HG02798 (cell line): ENCODE measurements at regions not wholly inside any gene's neighbourhood (a gene's known extent, or its start where the extent isn't known, plus 50 kb on each side); places are given as distances from the start of the nearest gene placed in this dataset.

ENCODE experiments used
- ATAC-seq: cut with Tn5 transposase; IDR thresholded peaks from one replicate; pipeline ENCODE4 v1.9.1; 2021; ENCODE audit warnings: mild to moderate bottlenecking; ENCODE audit not compliant: unreplicated experiment, poor library complexity

DNA sequence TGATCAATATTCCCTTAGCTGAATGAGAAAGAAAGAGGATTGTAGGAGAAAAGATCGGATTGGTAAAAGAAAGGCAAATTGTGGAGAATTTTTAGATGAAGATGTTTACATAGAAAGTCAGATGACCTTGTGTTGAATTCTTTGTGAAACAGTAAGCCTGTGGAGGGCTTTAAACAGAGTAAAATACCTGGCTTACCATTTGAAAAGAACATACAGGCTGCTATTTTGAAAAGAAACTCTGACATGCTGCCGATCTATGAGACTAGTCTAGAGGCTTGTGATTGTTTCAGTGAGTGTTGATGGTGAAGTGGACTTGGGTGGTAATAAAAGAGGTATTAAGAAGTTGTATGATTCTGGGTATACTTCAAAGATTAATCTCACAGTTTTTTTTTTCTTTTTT, 938.9 kb upstream of the PRR20A start:
- no peak for ATAC-seq

DNA sequence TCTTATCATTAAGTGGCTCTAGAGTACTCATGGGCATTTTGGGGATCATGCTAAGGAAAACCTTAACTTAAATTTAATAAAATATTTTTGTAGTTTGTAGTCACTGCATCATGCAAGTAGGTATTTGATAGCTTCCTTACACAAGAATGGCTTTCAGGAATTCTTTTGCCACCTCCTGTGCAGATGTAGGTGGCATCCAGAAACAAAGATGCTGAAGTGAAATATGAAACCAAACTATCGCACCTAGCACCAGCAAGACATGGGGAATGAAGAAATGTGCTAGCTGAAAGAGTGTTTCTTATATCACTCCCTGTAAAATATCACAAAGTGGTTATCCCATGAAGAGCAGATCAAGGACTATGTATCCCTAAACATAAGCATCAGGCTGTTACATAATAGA, 924.5 kb upstream of the PRR20A start:
- no peak for ATAC-seq

DNA sequence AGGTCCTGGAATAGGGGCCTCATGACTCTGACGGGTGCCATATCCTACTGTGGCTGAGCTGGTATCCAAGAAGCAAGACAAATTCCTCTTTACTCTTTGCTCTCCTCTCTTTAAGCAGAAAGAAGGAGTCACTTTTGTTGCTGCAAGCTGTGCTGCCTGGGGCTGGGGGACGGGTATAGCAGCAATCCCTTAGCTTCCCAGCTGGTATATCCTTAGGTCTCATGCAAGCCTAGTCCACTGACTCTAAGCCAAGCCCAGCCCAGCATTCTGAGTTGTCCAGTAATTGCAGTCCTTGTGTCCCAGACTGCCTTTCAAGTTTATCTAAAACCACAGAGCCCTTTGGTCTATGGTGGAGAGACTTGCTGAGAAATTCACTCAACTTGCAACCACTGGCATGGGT, 893.0 kb upstream of the PRR20A start:
- ATAC-seq = no peak

DNA sequence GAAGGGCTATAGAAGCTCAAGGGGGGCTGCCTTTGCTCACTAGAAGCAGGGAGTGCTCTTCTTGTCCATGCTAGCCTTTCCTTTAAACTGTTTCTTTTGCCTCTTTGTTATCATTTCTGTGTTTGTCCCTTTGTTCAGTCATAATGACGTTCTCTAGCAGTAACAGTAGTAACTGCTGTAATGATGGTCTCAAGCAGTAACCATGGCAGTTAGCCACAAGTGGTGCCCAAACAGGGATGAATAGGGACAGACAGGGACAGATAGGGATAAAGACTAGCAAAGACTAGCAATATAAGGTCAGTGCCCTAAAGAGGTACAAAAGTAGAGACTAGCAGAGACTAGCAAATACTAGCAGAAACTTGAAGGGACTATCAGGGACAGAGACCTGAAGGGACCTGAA, 869.0 kb upstream of the PRR20A start:
- ATAC-seq = no peak

DNA sequence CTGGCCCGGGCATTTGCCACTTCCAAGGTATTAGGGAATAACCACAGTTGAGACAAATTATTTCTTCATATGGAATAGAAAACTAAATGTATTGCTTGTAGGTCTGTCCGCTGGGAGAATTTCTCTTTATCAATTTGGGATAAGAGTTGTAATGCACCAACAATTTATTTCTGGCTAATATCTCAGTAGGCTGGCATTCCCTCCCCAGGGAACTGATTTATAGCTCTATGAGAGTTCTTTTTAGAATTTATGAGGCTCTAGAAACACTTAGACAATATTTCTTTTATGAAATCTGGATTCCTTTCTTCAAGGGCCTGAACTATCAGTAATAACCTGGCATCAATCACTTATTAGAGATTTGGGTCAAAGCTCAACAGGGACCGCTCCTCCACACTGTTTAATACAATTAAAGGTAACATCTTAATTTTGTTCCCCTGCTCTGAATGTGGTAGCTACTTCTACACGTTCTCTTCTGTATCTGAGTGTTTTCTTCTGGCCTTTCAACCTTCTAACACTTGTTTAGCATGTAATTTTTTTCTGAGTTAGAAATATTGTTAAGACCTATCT, 857.4 kb upstream of the PRR20A start:
- ATAC-seq = no peak

DNA sequence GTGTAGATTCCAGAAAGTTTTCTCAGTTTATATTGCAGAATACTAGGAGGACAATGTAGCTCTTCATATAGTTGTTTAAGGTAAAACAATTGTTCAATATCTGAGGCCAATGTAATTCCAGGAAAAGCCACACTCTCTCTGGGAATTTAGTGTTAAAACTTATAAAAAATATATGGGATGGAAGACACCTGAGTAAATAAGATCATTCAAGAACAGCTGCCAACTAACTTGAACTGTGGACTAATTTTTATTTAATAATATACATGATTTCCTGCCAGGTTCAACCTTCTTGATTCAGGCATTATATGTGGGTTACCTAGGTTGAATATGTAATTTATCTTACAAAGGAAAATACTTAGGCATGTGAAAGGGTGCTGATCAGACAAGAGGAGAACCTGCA, 841.1 kb upstream of the PRR20A start:
- no peak for ATAC-seq

DNA sequence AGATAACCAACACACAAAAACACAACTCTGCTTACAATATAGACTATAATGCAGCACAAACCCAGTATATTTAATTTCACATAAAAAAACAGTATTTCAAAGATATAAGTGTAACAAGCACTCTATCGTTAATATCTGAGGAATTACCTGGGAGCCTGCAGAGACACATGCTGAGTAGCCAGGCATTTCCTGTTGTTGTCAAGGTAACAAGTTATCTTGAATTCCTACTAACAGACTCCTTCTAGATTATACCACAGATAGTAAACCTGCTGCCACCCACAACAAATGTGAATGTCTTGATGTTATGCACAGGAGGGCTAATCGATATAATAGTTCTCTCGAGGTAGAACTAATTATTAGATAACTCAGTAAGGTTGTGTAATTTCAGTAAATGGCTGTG, 826.0 kb upstream of the PRR20A start:
- ATAC-seq = no peak

DNA sequence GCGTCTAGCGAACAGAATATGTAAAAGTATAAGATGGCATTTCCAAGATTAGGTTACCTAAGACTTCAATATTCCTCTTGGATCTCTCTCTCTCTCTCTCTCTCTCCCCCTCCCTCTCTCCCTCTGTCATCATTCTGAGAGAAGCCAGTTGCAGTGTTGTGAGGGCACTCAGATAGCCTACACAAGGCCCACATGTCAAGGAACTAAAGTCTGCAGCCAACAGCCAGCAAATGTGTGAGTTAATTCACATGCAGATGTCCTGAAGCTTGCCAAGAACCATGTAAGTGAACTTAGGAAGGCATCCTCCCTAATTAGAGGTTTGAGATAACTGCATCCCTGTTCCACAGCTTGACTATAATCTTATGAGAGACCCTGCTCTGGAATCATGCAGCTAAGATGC, 822.9 kb upstream of the PRR20A start:
- no peak for ATAC-seq

DNA sequence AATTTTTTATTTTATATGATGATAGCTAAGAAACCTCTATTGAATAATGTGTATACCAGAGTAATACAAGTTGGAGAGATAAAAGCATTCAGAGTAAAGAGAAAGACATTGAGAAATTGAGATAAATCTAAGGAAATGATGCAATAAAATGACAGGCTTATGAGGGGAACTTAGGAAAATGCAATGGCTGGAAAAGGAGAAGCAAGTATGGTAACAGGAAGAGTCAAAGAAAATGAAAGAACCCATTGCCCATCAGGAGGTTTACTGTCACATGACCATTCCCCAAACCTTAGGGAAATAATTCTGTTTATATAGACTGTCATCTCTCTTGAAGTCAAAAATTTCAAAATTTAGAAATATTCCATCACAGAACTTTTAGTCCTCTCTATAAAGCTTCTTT, 808.0 kb upstream of the PRR20A start:
- ATAC-seq = no peak

DNA sequence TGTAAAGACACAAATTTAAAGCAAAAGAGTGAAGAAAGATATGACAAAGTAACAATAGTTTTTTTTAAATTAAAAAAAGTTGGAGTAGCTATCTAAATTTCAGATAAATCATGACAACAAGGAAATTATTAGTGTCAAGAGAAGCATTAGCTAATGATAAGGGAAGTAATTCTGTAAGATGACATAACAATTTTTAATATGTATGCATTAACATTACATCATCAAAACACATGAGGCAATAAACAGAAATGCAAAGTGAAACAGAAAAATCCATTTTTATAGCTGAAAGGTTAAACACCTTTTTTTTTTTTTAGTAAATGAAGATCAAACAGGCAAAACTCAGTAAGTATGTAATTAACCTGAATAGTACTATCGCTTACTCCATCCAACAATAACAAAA, 804.9 kb upstream of the PRR20A start:
- no peak for ATAC-seq

DNA sequence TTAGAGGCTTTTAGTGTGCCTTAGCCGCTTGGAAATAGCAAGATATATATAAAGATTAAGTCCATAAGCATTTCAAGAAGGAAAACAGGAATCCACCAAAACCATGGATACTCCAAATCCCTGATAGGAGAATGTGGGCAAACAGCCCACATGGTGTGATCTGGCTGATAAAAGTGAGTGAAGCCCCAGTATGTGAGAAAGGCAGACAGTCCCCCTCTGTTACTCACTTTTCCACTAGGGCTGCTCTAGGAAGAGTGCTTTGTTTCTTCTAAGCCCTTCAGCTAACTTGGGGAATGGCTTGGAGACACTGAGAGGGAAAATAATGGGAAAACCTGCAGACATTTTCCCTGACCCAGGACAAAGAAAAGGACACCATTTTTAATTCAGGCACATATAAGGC, 802.3 kb upstream of the PRR20A start:
- ATAC-seq = no peak

DNA sequence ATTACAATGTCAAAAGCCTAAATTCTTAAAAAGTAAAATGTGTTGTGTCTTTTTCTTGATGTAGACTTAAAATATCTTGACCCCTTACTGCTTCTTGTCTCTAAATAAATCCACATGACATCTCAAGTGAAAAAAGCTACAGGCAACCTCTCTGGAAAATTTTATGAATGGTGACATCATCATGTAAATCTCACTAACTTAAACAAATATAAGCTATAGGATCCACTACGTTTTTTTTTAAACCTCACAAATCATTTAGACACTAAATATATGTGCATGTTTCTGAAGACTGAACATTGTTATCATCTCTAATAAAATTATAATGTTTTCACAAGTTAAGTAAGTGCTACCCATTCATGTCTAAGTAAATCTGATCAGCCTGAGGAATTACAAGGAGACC, 793.7 kb upstream of the PRR20A start:
- ATAC-seq = no peak

DNA sequence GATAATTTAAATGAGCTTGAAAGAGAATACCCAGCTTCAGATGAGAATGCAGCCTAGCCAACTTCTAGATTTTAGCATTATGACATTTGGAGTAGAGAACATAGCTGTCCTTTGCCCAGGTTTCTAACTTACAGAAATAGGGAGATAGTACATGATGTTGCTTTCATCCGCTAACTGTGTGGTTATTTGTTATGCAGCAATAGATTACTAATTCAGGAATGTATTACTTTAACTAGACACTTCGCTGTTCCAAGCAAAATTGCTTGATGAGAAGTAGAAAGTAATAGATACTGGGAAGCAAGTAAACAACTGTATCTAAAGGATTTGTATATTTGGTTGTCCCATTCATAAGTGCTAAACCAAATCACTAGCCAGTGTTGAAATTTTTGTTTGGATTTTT, 790.9 kb upstream of the PRR20A start:
- no peak for ATAC-seq

DNA sequence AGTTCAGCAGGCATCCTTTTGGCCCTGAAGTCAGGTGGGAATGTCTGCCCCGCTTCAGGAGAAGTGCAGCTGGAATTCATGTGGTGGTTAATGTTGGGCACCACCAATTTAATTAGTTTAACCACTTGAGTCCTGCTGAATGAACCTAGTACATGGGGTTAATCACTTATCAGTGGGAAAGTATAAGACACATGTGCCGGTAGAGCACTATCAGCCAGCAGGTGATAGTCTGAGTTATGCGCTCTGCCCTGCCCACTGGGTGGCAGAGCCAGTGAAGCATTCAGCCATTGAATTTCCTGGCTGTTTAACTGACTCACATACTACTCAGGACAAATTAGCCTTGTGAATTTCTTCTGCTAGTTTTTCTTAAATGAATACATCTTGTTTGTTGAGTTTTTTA, 789.7 kb upstream of the PRR20A start:
- no peak for ATAC-seq

DNA sequence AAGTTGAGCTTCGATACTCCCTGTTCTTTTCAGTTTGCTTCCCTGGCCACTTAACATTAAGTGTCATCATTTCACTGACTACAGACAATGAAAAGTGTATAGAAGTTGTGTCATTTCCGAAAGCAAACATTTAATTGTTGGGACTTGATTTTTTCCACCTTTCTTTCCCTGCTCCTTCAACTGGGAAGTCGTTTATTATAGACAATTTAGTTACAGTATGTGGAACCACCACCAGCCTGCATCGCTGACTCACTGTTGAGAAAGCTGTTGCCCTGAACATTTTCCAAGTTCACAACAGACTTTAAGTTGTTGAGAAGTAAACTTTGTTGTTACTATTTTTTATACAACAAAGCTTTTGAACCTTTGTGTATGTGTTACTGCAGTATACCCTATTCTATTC, 788.4 kb upstream of the PRR20A start:
- no peak for ATAC-seq

DNA sequence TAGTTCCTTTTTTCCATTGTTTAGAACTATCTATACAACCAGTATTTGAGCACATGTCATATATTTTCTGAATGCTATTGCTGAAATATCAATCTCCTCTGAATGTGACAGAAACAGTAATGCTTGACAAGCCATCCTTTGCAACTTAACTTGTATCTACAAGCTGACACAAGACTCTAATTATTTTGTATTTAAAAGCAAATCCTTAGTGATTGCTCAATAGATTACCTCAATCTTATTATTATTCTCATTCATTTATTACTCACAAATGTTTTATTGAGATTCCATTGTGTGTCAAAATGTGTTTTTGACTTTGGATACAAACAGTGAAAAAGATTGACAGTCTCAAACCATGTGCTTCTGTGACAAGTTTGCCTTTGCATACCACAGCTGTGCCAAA, 787.8 kb upstream of the PRR20A start:
- ATAC-seq = no peak

DNA sequence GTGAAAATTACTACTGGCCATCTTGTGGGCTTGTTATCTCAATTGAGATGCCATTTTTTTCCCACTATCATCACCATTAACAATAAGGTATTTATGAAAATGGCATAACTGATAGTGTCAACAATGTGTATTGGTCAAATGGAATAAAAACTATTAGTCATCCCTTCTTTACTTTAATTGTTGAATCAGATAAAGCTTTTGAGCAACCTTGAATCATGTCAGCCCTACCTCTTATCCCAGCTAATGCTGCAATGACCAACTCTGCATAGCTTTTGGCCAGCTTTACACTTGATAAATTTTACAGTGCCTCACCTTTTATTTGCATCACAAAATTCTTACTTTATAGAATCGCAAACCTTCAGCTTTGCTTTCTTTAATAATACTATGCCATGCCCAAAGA, 784.0 kb upstream of the PRR20A start:
- no peak for ATAC-seq

DNA sequence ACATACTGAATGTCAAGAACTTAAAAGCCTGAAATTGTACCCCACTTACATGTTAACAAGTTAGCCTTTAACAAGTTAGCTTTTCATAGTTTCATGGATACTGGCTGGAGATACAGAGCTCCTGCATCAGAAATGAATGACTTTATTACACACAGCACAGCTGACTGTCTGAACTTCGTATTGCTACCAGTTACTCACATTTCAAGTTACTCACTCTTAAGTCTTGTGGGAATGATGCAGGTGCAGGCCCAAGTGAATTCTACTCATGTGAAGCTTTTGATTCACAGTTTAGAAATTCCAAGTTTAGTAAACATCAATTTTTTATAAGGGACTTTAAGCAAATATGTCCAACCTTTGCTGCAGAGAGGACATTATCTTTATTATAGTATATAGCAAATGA, 762.2 kb upstream of the PRR20A start:
- ATAC-seq = no peak

DNA sequence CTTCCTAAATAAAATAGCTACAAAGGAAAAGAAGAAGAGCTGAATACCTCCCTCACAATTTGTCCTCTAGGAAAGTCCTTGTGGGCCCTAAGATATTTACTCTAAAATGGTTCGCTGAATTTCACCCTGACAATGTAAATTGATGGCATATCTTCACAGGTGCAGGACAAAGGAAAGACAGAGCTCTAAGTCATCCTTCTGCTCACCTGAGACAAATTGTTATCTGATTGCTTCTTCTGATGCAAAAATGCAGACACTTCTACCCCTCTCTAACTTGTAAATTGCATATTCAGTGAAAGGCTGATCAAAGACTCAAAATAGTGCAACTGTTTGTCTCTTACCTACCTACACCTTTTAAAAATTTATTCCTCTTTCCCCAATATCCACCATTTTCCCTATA, 747.2 kb upstream of the PRR20A start:
- no peak for ATAC-seq

DNA sequence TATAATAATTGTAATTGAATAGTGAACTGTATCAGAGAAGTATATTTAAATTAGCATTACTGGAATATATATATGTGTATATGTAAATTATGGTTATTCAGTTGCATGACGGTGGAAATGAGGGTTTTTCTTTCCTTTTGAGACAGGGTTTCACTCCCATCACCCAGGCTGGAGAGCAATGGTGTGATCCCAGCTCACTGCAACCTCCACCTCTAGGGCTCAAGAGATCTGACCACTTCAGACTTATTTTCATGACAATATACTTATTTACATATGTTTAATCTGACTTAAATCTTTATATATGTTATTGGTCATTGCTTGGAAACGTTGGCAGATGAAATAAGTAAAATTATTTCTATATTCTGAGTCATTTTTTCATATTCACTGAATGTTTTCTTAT, 744.4 kb upstream of the PRR20A start:
- no peak for ATAC-seq

DNA sequence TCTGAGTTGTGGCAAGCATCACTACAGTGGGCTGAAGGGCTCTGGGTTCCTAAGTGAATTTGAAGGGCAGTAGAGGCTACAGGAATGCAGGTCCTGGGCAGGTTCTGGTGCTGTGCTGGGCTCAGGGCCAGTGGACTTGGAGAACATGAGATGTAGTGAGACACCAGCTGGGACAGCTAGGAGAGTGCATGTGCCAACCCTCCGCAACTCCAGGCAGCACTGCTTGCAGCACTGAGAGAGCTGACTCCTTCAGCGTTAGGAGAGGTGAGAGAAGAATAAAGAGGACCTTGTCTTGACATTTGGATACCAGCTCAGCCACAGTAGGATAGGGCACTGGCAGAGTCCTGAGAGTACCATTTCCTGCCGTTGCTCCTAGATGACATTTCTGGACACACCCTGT, 739.9 kb upstream of the PRR20A start:
- no peak for ATAC-seq

DNA sequence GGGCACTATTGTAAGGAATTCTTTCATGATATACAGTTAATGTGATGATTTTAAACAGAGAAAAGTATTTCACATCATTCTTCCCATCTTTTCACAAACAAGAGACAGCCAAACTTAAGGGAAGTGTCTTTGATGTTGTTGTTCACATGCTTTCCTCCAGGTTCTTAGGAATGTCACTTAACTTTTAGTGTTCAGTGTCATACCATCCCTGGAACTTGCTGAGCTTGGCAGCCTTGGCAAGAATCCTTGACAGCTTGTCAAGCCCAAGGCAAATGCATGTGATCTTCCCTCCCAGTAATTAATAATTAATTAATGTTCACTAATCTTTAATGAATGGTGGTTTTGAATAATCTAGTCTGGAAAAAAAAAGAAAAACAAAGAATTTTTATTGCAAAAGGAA, 727.9 kb upstream of the PRR20A start:
- ATAC-seq = no peak

DNA sequence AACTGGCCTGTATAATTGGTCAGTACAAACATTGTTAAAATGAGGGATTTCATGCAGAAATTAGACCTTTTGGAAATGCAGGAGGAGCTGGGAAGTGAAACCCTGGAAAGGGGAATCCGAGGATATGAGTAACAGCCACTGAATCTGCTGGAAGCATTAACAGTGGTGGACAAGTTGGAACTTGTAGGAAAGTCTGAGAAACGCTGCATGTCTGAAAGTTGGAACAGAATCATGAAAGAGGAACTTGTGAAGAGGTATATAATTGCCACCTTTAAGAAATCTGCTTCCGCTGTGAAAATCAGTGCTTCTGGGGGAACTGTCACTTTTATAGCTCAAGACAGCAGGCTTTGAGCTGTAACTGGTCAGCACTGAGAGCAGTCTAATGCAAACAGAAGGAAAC, 716.5 kb upstream of the PRR20A start:
- ATAC-seq = no peak
